CD14-positive monocyte (primary cell): ENCODE measurements at regions not wholly inside any gene's neighbourhood (a gene's known extent, or its start where the extent isn't known, plus 50 kb on each side); places are given as distances from the start of the nearest gene placed in this dataset.

ENCODE experiments used
- DNase-seq, 3 donors: peaks; one replicate each; pipeline ENCODE4 v3.0.0-alpha.2; 2011 to 2022
- H2AFZ ChIP-seq: 2 replicates; pipeline ENCODE4 v1.6.0; 2012; ENCODE audit warnings: mild to moderate bottlenecking, low read depth, low read length, inconsistent platforms; ENCODE audit not compliant: insufficient read depth, poor library complexity, severe bottlenecking
- H3K27ac ChIP-seq, 2 donors: 1 replicate in 1 of 2; 2 replicates in 1 of 2; pipeline ENCODE4 v1.5.1; 2012 to 2013; ENCODE audit warnings: low read length in 2 of 2, control low read depth in 1 of 2, inconsistent platforms in 1 of 2, low read depth in 1 of 2, mild to moderate bottlenecking in 1 of 2
- H3K27me3 ChIP-seq, 2 donors: one replicate each; pipeline versions ENCODE4 v1.6.0 to v1.6.1; 2011 to 2013; ENCODE audit warnings: low read length in 2 of 2; ENCODE audit not compliant: control insufficient read depth in 2 of 2, insufficient read depth in 2 of 2
- H3K36me3 ChIP-seq, 2 donors: replicated peaks in 1 of 2; 1 replicate in 1 of 2; 2 replicates in 1 of 2; pipeline versions ENCODE4 v1.5.1 to v1.6.1; 2012 to 2013; ENCODE audit warnings: low read length in 2 of 2, control low read depth in 1 of 2, inconsistent platforms in 1 of 2, mild to moderate bottlenecking in 1 of 2; ENCODE audit not compliant: insufficient read depth in 2 of 2, control insufficient read depth in 1 of 2
- H3K4me1 ChIP-seq, 2 donors: 1 replicate in 1 of 2; 2 replicates in 1 of 2; pipeline versions ENCODE4 v1.5.1 to v1.6.1; 2012 to 2013; ENCODE audit warnings: low read length in 2 of 2, control low read depth in 1 of 2, inconsistent platforms in 1 of 2, mild to moderate bottlenecking in 1 of 2, moderate library complexity in 1 of 2; ENCODE audit not compliant: insufficient read depth in 2 of 2, control insufficient read depth in 1 of 2
- H3K4me2 ChIP-seq: replicated peaks from 2 replicates; pipeline ENCODE3; 2012; ENCODE audit warnings: low read length, moderate library complexity, mild to moderate bottlenecking; ENCODE audit not compliant: poor library complexity, severe bottlenecking; ENCODE audit errors: extremely low read depth
- H3K4me3 ChIP-seq, 3 experiments: fragments of 200-600 bp in 1 of 3; sonication (generic) in 1 of 3; replicated peaks in 1 of 3; 1 replicate in 2 of 3; 2 replicates in 1 of 3; pipeline ENCODE4 v1.5.1; 2011 to 2013; ENCODE audit warnings: low read length in 3 of 3, mild to moderate bottlenecking in 3 of 3, control low read depth in 2 of 3, low read depth in 2 of 3, inconsistent platforms in 1 of 3, moderate library complexity in 1 of 3
- H3K79me2 ChIP-seq: 2 replicates; pipeline ENCODE4 v1.6.0; 2012; ENCODE audit warnings: mild to moderate bottlenecking, control low read depth, inconsistent platforms, low read length, moderate library complexity; ENCODE audit not compliant: insufficient read depth
- H3K9ac ChIP-seq: 2 replicates; pipeline ENCODE4 v1.6.0; 2017; ENCODE audit warnings: low read length, mild to moderate bottlenecking; ENCODE audit not compliant: insufficient read depth, poor library complexity, severe bottlenecking
- H3K9me3 ChIP-seq, 2 donors: replicated peaks in 1 of 2; 1 replicate in 1 of 2; 2 replicates in 1 of 2; pipeline versions ENCODE4 v1.5.1 to v1.6.1; 2012 to 2013; ENCODE audit warnings: low read length in 2 of 2, control low read depth in 1 of 2; ENCODE audit not compliant: control insufficient read depth in 1 of 2, insufficient read depth in 1 of 2
- H4K20me1 ChIP-seq: 2 replicates; pipeline ENCODE4 v1.6.0; 2012; ENCODE audit warnings: mild to moderate bottlenecking, low read length, control low read depth, moderate library complexity; ENCODE audit not compliant: insufficient read depth
- H3K27ac Mint-ChIP-seq, 7 donors: one replicate each; pipeline ENCODE4 v1.8.0; 2020; ENCODE audit warnings: mild to moderate bottlenecking in 7 of 7, mixed read lengths in 7 of 7, moderate library complexity in 6 of 7, inconsistent platforms in 2 of 7
- H3K27me3 Mint-ChIP-seq, 3 donors: one replicate each; pipeline ENCODE4 v1.8.0; 2021 to 2022; ENCODE audit warnings: low read depth in 3 of 3, mild to moderate bottlenecking in 3 of 3, mixed read lengths in 3 of 3, moderate library complexity in 3 of 3, inconsistent platforms in 1 of 3
- H3K36me3 Mint-ChIP-seq, 2 donors: one replicate each; pipeline ENCODE4 v1.8.0; 2020; ENCODE audit warnings: mixed read lengths in 2 of 2, inconsistent platforms in 1 of 2, mild to moderate bottlenecking in 1 of 2
- H3K4me1 Mint-ChIP-seq: one replicate; pipeline ENCODE4 v1.8.0; 2020; ENCODE audit warnings: mild to moderate bottlenecking, mixed read lengths
- H3K4me3 Mint-ChIP-seq, 2 donors: one replicate each; pipeline ENCODE4 v1.8.0; 2020; ENCODE audit warnings: mild to moderate bottlenecking in 2 of 2, mixed read lengths in 2 of 2, moderate library complexity in 1 of 2
- H3K9me3 Mint-ChIP-seq, 7 donors: one replicate each; pipeline ENCODE4 v1.8.0; 2020 to 2022; ENCODE audit warnings: mixed read lengths in 7 of 7, mild to moderate bottlenecking in 6 of 7, moderate library complexity in 6 of 7, inconsistent platforms in 2 of 7
- CTCF ChIP-seq: fragments of 200-600 bp; IDR thresholded peaks from one replicate; pipeline ENCODE4 v1.8.0; 2022; ENCODE audit warnings: antibody characterized with exemption, mild to moderate bottlenecking
- WGBS: methylation state at CpG from one replicate; pipeline ENCODE4 v1.1.5; 2013; ENCODE audit warnings: missing lambda C conversion rate; ENCODE audit not compliant: insufficient coverage; 5-methylcytosine and 5-hydroxymethylcytosine counted together
- intact Hi-C, 2 donors: fragments of 100-400 bp; cut with micrococcal nuclease; formaldehyde crosslinking; loops; one replicate each; pipeline versions ENCODE4 v1.15.0 to v1.15.1; 2023

GRCh38 chr15:46131876-46132275, 497.0 kb downstream of the SQOR start:
- Histone ChIP-seq H2AFZ (no peak overlapping the region), H3K36me3 (no peaks in the 10 kb centered on the region), H3K79me2 (no peaks in the 10 kb centered on the region), H4K20me1 (no peaks in the 10 kb centered on the region), H3K9me3 (peaks cover 20 to 29% of the 10 kb centered on the region in 2 donors), H3K4me2 (no peak overlapping the region), H3K27me3 (no peaks in the 10 kb centered on the region), H3K4me1 (no peaks in the 10 kb centered on the region), H3K4me3 (no peak overlapping the region), H3K9ac (no peak overlapping the region), H3K27ac (no peak overlapping the region)
- Mint-ChIP-seq H3K36me3 (no peaks in the 10 kb centered on the region), H3K27me3 (peaks cover 0 to 4% (median 0%) of the 10 kb centered on the region in 3 donors), H3K27ac (no peak overlapping the region), H3K4me1 (no peaks in the 10 kb centered on the region), H3K4me3 (no peak overlapping the region), H3K9me3 (peaks cover 8 to 27% (median 14%) of the 10 kb centered on the region in 7 donors)
- no peak for DNase-seq
- intact Hi-C loops = no loop called here
- 89% methylated on average over 6 of the region's 6 CpGs for WGBS
- no peak for TF ChIP-seq CTCF

GRCh38 chr15:46137443-46137842, 502.6 kb downstream of the SQOR start:
- no peak for DNase-seq
- Histone ChIP-seq H3K4me2 (no peak overlapping the region), H3K4me3 (no peak overlapping the region), H3K27me3 (no peaks in the 10 kb centered on the region), H2AFZ (no peak overlapping the region), H3K27ac (no peak overlapping the region), H3K9me3 (peaks cover 11 to 12% of the 10 kb centered on the region in 2 donors), H3K4me1 (no peaks in the 10 kb centered on the region), H4K20me1 (no peaks in the 10 kb centered on the region), H3K36me3 (no peaks in the 10 kb centered on the region), H3K79me2 (no peaks in the 10 kb centered on the region), H3K9ac (no peak overlapping the region)
- WGBS = no CpG with 5 or more reads among the region's 2 CpGs
- no peak overlapping the region for H3K27ac Mint-ChIP-seq
- H3K4me3 Mint-ChIP-seq = no peak overlapping the region
- intact Hi-C loops = no loop called here
- peaks cover 0 to 1% (median 0%) of the 10 kb centered on the region in 3 donors for H3K27me3 Mint-ChIP-seq
- no peak for TF ChIP-seq CTCF
- H3K4me1 Mint-ChIP-seq = no peaks in the 10 kb centered on the region
- H3K9me3 Mint-ChIP-seq = peaks cover 2 to 15% (median 8%) of the 10 kb centered on the region in 7 donors
- H3K36me3 Mint-ChIP-seq = no peaks in the 10 kb centered on the region
